Osteocyte (in vitro differentiated cells): ENCODE measurements at regions not wholly inside any gene's neighbourhood (a gene's known extent, or its start where the extent isn't known, plus 50 kb on each side); places are given as distances from the start of the nearest gene placed in this dataset.
A peak's percentile ranks its signal among the peaks of the same experiment; 100 is the strongest.

Experiments
- DNase-seq: peaks from one replicate; pipeline ENCODE4 v3.0.0; 2021; ENCODE audit warnings: mixed read lengths; ENCODE audit not compliant: unreplicated experiment; ENCODE audit errors: extremely low spot score
- H3K27ac Mint-ChIP-seq: one replicate; pipeline ENCODE4 v1.8.0; 2021; ENCODE audit warnings: mild to moderate bottlenecking, mixed read lengths; ENCODE audit not compliant: unreplicated experiment
- H3K27me3 Mint-ChIP-seq: one replicate; pipeline ENCODE4 v1.8.0; 2021; ENCODE audit warnings: mixed read lengths; ENCODE audit not compliant: unreplicated experiment
- H3K36me3 Mint-ChIP-seq: one replicate; pipeline ENCODE4 v1.8.0; 2021; ENCODE audit warnings: mixed read lengths; ENCODE audit not compliant: unreplicated experiment
- H3K4me1 Mint-ChIP-seq: one replicate; pipeline ENCODE4 v1.8.0; 2021; ENCODE audit warnings: mixed read lengths; ENCODE audit not compliant: unreplicated experiment
- H3K4me3 Mint-ChIP-seq: one replicate; pipeline ENCODE4 v1.8.0; 2021; ENCODE audit warnings: mild to moderate bottlenecking, moderate library complexity, mixed read lengths; ENCODE audit not compliant: unreplicated experiment
- H3K9me3 Mint-ChIP-seq: one replicate; pipeline ENCODE4 v1.8.0; 2021; ENCODE audit warnings: mixed read lengths; ENCODE audit not compliant: unreplicated experiment
- TF ChIP-seq, protein P1 (sequence below): fragments of 200-600 bp; sonication (generic); IDR thresholded peaks from 2 replicates; pipeline ENCODE4 v1.5.0; 2021; ENCODE audit warnings: antibody characterized with exemption, mild to moderate bottlenecking, moderate library complexity

DNA sequence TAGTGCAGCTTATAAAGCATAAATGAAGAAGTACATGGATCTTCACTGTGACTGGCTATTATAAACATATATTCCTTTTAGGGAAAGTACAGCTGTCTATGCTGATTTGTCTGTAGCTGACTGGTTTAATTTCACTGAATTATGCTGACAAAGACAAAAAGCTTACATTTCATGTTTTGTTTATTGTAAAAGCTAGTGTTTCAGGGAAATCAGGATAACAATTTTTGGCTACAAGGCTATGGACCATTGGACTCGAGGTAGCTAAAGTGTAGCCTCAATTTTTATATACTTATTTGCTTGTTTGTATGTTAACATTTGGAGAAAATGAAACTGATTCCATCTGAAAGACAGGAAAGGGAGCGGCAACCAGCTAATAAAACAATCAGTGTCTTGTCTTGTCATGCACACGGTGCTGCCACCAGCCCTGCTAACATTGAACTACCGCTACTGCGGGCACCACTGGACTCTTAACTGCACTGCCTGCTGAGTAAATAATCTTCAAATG is 480.2 kb downstream of the COL11A1 start:
- peaks cover 5% of the 10 kb centered on the region for H3K4me1 Mint-ChIP-seq
- H3K9me3 Mint-ChIP-seq: no peaks in the 10 kb centered on the region
- H3K27ac Mint-ChIP-seq: no peak overlapping the region
- H3K27me3 Mint-ChIP-seq: peaks cover 22% of the 10 kb centered on the region
- TF ChIP-seq, protein P1, sequence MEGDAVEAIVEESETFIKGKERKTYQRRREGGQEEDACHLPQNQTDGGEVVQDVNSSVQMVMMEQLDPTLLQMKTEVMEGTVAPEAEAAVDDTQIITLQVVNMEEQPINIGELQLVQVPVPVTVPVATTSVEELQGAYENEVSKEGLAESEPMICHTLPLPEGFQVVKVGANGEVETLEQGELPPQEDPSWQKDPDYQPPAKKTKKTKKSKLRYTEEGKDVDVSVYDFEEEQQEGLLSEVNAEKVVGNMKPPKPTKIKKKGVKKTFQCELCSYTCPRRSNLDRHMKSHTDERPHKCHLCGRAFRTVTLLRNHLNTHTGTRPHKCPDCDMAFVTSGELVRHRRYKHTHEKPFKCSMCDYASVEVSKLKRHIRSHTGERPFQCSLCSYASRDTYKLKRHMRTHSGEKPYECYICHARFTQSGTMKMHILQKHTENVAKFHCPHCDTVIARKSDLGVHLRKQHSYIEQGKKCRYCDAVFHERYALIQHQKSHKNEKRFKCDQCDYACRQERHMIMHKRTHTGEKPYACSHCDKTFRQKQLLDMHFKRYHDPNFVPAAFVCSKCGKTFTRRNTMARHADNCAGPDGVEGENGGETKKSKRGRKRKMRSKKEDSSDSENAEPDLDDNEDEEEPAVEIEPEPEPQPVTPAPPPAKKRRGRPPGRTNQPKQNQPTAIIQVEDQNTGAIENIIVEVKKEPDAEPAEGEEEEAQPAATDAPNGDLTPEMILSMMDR: peak; percentile 12
- peak overlapping the region; percentile 50 for H3K4me3 Mint-ChIP-seq
- no peaks in the 10 kb centered on the region for H3K36me3 Mint-ChIP-seq
- DNase-seq: no peak

GRCh38 chr1:102627145-102627544 is 481.2 kb downstream of the COL11A1 start:
- Mint-ChIP-seq H3K27me3 (peaks cover 21% of the 10 kb centered on the region), H3K4me3 (no peak overlapping the region), H3K36me3 (no peaks in the 10 kb centered on the region), H3K9me3 (no peaks in the 10 kb centered on the region), H3K27ac (no peak overlapping the region), H3K4me1 (peaks cover 5% of the 10 kb centered on the region)
- TF ChIP-seq, protein P1: no peak
- no peak for DNase-seq

- Mint-ChIP-seq H3K9me3 (no peaks in the 10 kb centered on the region), H3K27ac (no peak overlapping the region), H3K4me1 (no peaks in the 10 kb centered on the region), H3K4me3 (no peak overlapping the region), H3K36me3 (no peaks in the 10 kb centered on the region), H3K27me3 (peaks cover 29% of the 10 kb centered on the region)
- TF ChIP-seq, protein P1: no peak
- no peak for DNase-seq
These were observed 492.4 kb downstream of the COL11A1 start for GRCh38 chr1:102615896-102616295.

- peaks cover 10% of the 10 kb centered on the region for H3K27me3 Mint-ChIP-seq
These were observed 513.2 kb downstream of the COL11A1 start for GRCh38 chr1:102595106-102595505.

DNA sequence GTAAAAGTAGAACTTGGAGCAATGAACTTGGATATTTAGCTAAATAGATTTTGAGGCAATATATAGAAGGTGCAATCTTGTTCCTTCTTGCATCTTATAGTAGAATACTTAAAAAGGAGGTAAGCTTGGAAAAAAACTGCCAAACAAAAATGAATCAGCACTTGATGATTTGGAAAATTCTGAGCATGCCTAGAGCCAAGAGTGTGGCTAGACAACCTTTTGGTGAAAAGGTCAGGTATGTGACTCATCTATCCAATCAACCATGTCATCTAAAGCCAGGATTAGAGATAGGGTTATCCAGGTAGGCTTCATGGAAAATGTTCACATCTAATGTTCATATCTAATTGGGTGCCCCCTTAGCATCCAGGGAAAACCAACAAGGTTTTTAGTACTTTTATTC is 515.0 kb downstream of the COL11A1 start:
- Mint-ChIP-seq H3K4me3 (no peak overlapping the region), H3K9me3 (no peaks in the 10 kb centered on the region), H3K27me3 (peaks cover 5% of the 10 kb centered on the region), H3K27ac (no peak overlapping the region), H3K4me1 (no peaks in the 10 kb centered on the region), H3K36me3 (no peaks in the 10 kb centered on the region)
- TF ChIP-seq, protein P1: no peak
- DNase-seq: no peak

More at GRCh38 chr1:102595106-102595505, 513.2 kb downstream of the COL11A1 start:
- no peaks in the 10 kb centered on the region for H3K9me3 Mint-ChIP-seq
- H3K36me3 Mint-ChIP-seq: no peaks in the 10 kb centered on the region
- DNase-seq: no peak
- H3K4me3 Mint-ChIP-seq: no peak overlapping the region
- TF ChIP-seq, protein P1: no peak
- H3K4me1 Mint-ChIP-seq: no peaks in the 10 kb centered on the region
- no peak overlapping the region for H3K27ac Mint-ChIP-seq
